Liver (tissue), 8 donors: ENCODE measurements at regions not wholly inside any gene's neighbourhood (a gene's known extent, or its start where the extent isn't known, plus 50 kb on each side); places are given as distances from the start of the nearest gene placed in this dataset.

Experiments
- DNase-seq: peaks from one replicate; pipeline ENCODE4 v3.0.0-alpha.2; 2017; ENCODE audit warnings: low spot score
- H3K27ac ChIP-seq, 2 donors: one replicate each; pipeline ENCODE4 v1.7.0; 2013; ENCODE audit warnings: inconsistent platforms in 2 of 2, low read length in 2 of 2, control low read depth in 1 of 2, low read depth in 1 of 2, mild to moderate bottlenecking in 1 of 2
- H3K27me3 ChIP-seq, 4 donors: one replicate each; pipeline versions ENCODE4 v1.6.1 to v1.7.0; 2013; ENCODE audit warnings: low read length in 3 of 4, inconsistent platforms in 1 of 4, mild to moderate bottlenecking in 1 of 4, moderate library complexity in 1 of 4; ENCODE audit not compliant: control insufficient read depth in 4 of 4, insufficient read depth in 4 of 4
- H3K36me3 ChIP-seq, 4 donors: one replicate each; pipeline versions ENCODE4 v1.6.1 to v1.7.0; 2013; ENCODE audit warnings: low read length in 3 of 4, mild to moderate bottlenecking in 3 of 4, low read depth in 1 of 4, moderate library complexity in 1 of 4; ENCODE audit not compliant: control insufficient read depth in 4 of 4, insufficient read depth in 3 of 4
- H3K4me1 ChIP-seq, 4 donors: one replicate each; pipeline versions ENCODE4 v1.6.1 to v1.7.0; 2013; ENCODE audit warnings: low read length in 3 of 4, mild to moderate bottlenecking in 3 of 4, moderate library complexity in 1 of 4; ENCODE audit not compliant: control insufficient read depth in 4 of 4, insufficient read depth in 4 of 4
- H3K4me3 ChIP-seq, 3 donors: one replicate each; pipeline versions ENCODE4 v1.6.1 to v1.7.0; 2013; ENCODE audit warnings: low read length in 3 of 3, control low read depth in 1 of 3, low read depth in 1 of 3, mild to moderate bottlenecking in 1 of 3
- H3K9ac ChIP-seq, 2 donors: one replicate each; pipeline ENCODE4 v1.7.0; 2013; ENCODE audit warnings: low read length in 2 of 2, mild to moderate bottlenecking in 2 of 2, moderate library complexity in 2 of 2, control low read depth in 1 of 2, low read depth in 1 of 2
- H3K9me3 ChIP-seq, 4 donors: one replicate each; pipeline versions ENCODE4 v1.6.1 to v1.7.0; 2013; ENCODE audit warnings: low read length in 3 of 4; ENCODE audit not compliant: control insufficient read depth in 4 of 4
- EGR1 ChIP-seq, 2 donors: IDR thresholded peaks; 2 replicates each; pipeline ENCODE4 v1.6.1; 2016 to 2018; ENCODE audit warnings: antibody characterized with exemption in 2 of 2, low read depth in 2 of 2
- FOXA1 ChIP-seq: IDR thresholded peaks from 2 replicates; pipeline ENCODE4 v1.6.1; 2016; ENCODE audit warnings: antibody characterized with exemption
- FOXA2 ChIP-seq: IDR thresholded peaks from 2 replicates; pipeline ENCODE4 v1.6.1; 2016; ENCODE audit warnings: antibody characterized with exemption
- GABPA ChIP-seq, 2 donors: IDR thresholded peaks in 1 of 2; conservative IDR thresholded peaks in 1 of 2; 2 replicates each; pipeline ENCODE4 v1.6.1; 2016; ENCODE audit warnings: antibody characterized with exemption in 2 of 2, mild to moderate bottlenecking in 1 of 2, moderate library complexity in 1 of 2
- JUND ChIP-seq, 2 donors: IDR thresholded peaks; 2 replicates each; pipeline ENCODE4 v1.6.1; 2016; ENCODE audit warnings: antibody characterized with exemption in 2 of 2
- NR2F2 ChIP-seq: IDR thresholded peaks from 2 replicates; pipeline ENCODE4 v1.6.1; 2016; ENCODE audit warnings: antibody characterized with exemption
- RXRA ChIP-seq, 2 donors: IDR thresholded peaks; 2 replicates each; pipeline ENCODE4 v1.6.1; 2017 to 2018; ENCODE audit warnings: antibody characterized with exemption in 2 of 2, mild to moderate bottlenecking in 1 of 2
- YY1 ChIP-seq: IDR thresholded peaks from 2 replicates; pipeline ENCODE4 v1.6.1; 2016; ENCODE audit warnings: antibody characterized with exemption, mild to moderate bottlenecking
- WGBS: extraction: QIAGEN DNeasy Blood & Tissue Kit; methylation state at CpG from one replicate; pipeline ENCODE4 v1.1.7; 2013; 5-methylcytosine and 5-hydroxymethylcytosine counted together
- TF ChIP-seq, protein P1 (sequence below): IDR thresholded peaks from 2 replicates; pipeline ENCODE4 v1.6.1; 2016; ENCODE audit warnings: antibody characterized with exemption, mild to moderate bottlenecking
- TF ChIP-seq, protein P2 (sequence below): fragments of 150-350 bp; IDR thresholded peaks from 2 replicates; pipeline ENCODE4 v1.5.1; 2017; ENCODE audit warnings: improper control_type of control experiment, low read depth, low read length; ENCODE audit not compliant: missing input control
- TF ChIP-seq, protein P3 (sequence below): IDR thresholded peaks from 2 replicates; pipeline ENCODE4 v1.6.1; 2016; ENCODE audit warnings: antibody characterized with exemption
- TF ChIP-seq, protein P4 (sequence below): IDR thresholded peaks from 2 replicates; pipeline ENCODE4 v1.6.1; 2016; ENCODE audit warnings: antibody characterized with exemption
- donor health status: healthy.
- donor health status: healthy.
- donor health status: healthy.
- donor health status: healthy.
- donor health status: healthy.

DNA sequence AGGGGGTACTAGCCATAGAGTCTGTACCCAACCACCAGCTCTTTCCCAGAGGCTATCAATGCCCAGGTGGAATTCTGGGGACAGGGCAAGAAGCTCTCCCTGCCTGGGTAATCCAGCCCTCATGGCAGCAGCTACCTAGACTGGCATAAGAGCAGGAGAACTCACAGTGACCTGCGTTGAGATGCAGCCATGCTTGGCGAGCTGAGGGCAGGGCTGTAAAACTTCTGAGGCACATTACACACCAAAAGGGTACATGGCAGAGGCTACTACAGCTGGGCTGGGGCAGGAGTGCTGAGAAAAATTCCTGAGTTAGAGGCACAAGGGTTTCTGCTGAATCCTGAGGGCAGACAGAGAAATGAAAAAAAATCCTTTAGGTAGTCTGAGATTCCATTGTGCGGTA lies 927.9 kb upstream of the B3GALT2 start:
- no peak for DNase-seq
- no peak overlapping the region for H3K27ac ChIP-seq

DNA sequence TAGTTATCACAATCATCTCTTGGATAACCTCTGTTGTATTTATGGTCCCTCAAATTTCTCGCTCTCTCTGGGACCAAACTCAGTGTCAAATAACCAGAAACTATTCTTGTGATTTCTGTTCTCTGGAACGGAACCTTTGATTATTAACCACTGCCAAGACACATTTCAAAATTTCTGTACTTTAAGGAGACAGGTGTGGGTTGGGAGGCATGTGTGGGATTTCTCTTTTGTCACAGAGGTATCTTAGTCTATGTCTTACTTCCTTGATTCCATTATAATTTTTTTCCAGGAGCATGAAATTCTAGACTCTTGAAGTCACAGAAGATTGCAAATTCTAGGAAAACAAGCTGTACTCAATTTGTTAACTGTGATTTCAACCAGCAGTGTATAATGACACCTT lies 919.0 kb upstream of the B3GALT2 start:
- TF ChIP-seq NR2F2 (no peak), YY1 (no peak), RXRA (IDR thresholded peaks at IDR 0.05) (no peak), FOXA2 (no peak)
- TF ChIP-seq, protein P1, sequence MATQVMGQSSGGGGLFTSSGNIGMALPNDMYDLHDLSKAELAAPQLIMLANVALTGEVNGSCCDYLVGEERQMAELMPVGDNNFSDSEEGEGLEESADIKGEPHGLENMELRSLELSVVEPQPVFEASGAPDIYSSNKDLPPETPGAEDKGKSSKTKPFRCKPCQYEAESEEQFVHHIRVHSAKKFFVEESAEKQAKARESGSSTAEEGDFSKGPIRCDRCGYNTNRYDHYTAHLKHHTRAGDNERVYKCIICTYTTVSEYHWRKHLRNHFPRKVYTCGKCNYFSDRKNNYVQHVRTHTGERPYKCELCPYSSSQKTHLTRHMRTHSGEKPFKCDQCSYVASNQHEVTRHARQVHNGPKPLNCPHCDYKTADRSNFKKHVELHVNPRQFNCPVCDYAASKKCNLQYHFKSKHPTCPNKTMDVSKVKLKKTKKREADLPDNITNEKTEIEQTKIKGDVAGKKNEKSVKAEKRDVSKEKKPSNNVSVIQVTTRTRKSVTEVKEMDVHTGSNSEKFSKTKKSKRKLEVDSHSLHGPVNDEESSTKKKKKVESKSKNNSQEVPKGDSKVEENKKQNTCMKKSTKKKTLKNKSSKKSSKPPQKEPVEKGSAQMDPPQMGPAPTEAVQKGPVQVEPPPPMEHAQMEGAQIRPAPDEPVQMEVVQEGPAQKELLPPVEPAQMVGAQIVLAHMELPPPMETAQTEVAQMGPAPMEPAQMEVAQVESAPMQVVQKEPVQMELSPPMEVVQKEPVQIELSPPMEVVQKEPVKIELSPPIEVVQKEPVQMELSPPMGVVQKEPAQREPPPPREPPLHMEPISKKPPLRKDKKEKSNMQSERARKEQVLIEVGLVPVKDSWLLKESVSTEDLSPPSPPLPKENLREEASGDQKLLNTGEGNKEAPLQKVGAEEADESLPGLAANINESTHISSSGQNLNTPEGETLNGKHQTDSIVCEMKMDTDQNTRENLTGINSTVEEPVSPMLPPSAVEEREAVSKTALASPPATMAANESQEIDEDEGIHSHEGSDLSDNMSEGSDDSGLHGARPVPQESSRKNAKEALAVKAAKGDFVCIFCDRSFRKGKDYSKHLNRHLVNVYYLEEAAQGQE = no peak
- TF ChIP-seq, protein P2, sequence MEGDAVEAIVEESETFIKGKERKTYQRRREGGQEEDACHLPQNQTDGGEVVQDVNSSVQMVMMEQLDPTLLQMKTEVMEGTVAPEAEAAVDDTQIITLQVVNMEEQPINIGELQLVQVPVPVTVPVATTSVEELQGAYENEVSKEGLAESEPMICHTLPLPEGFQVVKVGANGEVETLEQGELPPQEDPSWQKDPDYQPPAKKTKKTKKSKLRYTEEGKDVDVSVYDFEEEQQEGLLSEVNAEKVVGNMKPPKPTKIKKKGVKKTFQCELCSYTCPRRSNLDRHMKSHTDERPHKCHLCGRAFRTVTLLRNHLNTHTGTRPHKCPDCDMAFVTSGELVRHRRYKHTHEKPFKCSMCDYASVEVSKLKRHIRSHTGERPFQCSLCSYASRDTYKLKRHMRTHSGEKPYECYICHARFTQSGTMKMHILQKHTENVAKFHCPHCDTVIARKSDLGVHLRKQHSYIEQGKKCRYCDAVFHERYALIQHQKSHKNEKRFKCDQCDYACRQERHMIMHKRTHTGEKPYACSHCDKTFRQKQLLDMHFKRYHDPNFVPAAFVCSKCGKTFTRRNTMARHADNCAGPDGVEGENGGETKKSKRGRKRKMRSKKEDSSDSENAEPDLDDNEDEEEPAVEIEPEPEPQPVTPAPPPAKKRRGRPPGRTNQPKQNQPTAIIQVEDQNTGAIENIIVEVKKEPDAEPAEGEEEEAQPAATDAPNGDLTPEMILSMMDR = no peak
- H3K27me3 ChIP-seq = no peaks in the 10 kb centered on the region
- no peak overlapping the region for H3K9ac ChIP-seq
- no peak for DNase-seq
- H3K4me1 ChIP-seq = no peaks in the 10 kb centered on the region
- H3K4me3 ChIP-seq = no peak overlapping the region
- WGBS = 87% methylated on average over 2 of the region's 2 CpGs
- H3K36me3 ChIP-seq = no peaks in the 10 kb centered on the region
- H3K9me3 ChIP-seq = no peaks in the 10 kb centered on the region
- H3K27ac ChIP-seq = no peak overlapping the region

More for the DNA sequence above, 927.9 kb upstream of the B3GALT2 start:
- 56% methylated on average over 3 of the region's 3 CpGs for WGBS
- no peaks in the 10 kb centered on the region for H3K4me1 ChIP-seq
- no peaks in the 10 kb centered on the region for H3K27me3 ChIP-seq
- no peaks in the 10 kb centered on the region for H3K9me3 ChIP-seq
- H3K9ac ChIP-seq = no peak overlapping the region
- TF ChIP-seq GABPA (IDR thresholded peaks at IDR 0.05 in 1 of 2, conservative IDR thresholded peaks at IDR 0.05 in 1 of 2) = no peak
- no peak for TF ChIP-seq FOXA1
- no peaks in the 10 kb centered on the region for H3K36me3 ChIP-seq
- no peak overlapping the region for H3K4me3 ChIP-seq

DNA sequence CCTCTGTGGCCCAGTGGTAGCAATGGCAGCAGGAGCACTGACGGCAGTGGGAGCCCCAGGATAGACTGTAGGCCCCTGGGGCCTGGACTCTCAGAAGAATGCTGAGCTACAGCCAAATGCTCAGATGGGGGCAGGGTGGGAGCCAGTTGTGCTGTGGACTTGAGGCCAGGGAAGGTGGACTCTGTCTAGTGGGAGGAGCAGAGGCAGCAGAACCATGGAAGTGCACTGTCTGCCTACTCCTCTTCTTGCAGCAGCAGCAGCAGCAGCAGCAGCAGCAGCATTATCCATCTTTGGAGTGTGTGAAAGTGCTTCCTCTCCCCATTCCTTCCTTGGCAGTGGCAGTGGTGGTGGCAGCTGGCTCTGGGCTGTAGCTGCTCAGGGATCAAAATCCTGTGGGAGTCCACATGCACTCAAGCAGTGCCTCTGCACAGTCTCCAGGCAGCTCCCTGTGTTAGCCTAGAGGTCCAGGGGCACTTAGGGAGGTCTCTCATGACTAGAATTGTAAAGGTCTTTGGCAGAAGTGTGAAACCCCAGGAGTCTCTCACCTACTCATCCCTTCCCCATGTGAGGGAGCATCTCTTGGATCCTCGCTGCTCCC lies 917.9 kb upstream of the B3GALT2 start:
- no peak for DNase-seq
- no peaks in the 10 kb centered on the region for H3K27me3 ChIP-seq
- TF ChIP-seq, protein P3, sequence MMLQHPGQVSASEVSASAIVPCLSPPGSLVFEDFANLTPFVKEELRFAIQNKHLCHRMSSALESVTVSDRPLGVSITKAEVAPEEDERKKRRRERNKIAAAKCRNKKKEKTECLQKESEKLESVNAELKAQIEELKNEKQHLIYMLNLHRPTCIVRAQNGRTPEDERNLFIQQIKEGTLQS = no peak
- TF ChIP-seq FOXA1 = no peak
- TF ChIP-seq YY1 = no peak
- TF ChIP-seq, protein P1 = no peak
- TF ChIP-seq, protein P4, sequence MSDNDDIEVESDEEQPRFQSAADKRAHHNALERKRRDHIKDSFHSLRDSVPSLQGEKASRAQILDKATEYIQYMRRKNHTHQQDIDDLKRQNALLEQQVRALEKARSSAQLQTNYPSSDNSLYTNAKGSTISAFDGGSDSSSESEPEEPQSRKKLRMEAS = no peak
- TF ChIP-seq RXRA (IDR thresholded peaks at IDR 0.05) = no peak
- no peak for TF ChIP-seq EGR1 (IDR thresholded peaks at IDR 0.05; ENCODE audit: low read depth in 2 of 2)
- no peak for TF ChIP-seq JUND (IDR thresholded peaks at IDR 0.05)
- TF ChIP-seq, protein P2 = no peak
- no peaks in the 10 kb centered on the region for H3K9me3 ChIP-seq
- H3K4me1 ChIP-seq = no peaks in the 10 kb centered on the region
- no peak overlapping the region for H3K9ac ChIP-seq
- no peak overlapping the region for H3K27ac ChIP-seq
- H3K4me3 ChIP-seq = no peak overlapping the region
- WGBS = 96% methylated on average over 2 of the region's 2 CpGs
- no peaks in the 10 kb centered on the region for H3K36me3 ChIP-seq
